ENCODE measurements at regions not wholly inside any gene's neighbourhood (a gene's known extent, or its start where the extent isn't known, plus 50 kb on each side); places are given as distances from the start of the nearest gene placed in this dataset.

DNA sequence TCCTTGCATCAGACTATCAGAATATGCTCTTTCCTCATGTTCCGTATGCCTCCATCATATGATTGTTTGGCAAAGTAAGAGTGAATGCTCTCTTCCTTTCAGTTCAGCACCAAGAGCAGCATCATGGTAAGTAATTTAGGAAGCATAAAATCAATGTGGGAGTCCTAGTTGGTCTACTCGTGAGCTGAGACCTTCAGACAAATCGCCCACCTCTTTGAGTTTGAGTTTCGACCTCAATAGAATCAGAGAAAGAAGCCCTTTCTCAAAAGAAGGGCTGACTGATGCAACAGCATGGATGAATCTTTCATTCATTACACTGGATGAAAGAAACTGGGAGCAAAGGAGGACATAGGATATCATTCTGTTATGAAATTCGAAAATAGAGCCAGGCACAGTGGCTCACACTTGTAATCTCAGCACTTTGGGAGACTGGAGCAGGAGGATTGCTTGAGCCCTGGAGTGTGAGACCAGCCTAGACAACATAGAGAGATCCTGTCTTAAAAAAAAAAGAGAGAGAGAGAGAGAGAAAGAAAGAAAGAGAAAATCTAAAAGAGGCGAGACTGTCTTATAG, 112.5 kb downstream of the ZC3H11B start:
- Mint-ChIP-seq H3K27ac (no peak overlapping the region), H3K4me3 (no peak overlapping the region), H3K4me1 (no peaks in the 10 kb centered on the region), H3K9me3 (peaks cover 2 to 15% of the 10 kb centered on the region in 2 donors), H3K27me3 (ENCODE audit: low read depth in 2 of 2) (no peaks in the 10 kb centered on the region), H3K36me3 (no peaks in the 10 kb centered on the region)
- no peaks in the 10 kb centered on the region for H3K36me3 ChIP-seq (ENCODE audit: control insufficient read depth, insufficient read depth, low read length)
- no peaks in the 10 kb centered on the region for H3K9me3 ChIP-seq (ENCODE audit: control insufficient read depth, insufficient read depth, low read length)
- H3K27me3 ChIP-seq (ENCODE audit: control insufficient read depth, insufficient read depth, low read length), result no peaks in the 10 kb centered on the region
- TF ChIP-seq, protein P1, sequence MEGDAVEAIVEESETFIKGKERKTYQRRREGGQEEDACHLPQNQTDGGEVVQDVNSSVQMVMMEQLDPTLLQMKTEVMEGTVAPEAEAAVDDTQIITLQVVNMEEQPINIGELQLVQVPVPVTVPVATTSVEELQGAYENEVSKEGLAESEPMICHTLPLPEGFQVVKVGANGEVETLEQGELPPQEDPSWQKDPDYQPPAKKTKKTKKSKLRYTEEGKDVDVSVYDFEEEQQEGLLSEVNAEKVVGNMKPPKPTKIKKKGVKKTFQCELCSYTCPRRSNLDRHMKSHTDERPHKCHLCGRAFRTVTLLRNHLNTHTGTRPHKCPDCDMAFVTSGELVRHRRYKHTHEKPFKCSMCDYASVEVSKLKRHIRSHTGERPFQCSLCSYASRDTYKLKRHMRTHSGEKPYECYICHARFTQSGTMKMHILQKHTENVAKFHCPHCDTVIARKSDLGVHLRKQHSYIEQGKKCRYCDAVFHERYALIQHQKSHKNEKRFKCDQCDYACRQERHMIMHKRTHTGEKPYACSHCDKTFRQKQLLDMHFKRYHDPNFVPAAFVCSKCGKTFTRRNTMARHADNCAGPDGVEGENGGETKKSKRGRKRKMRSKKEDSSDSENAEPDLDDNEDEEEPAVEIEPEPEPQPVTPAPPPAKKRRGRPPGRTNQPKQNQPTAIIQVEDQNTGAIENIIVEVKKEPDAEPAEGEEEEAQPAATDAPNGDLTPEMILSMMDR (IDR thresholded peaks at IDR 0.05), result no peak
- DNase-seq (no peak), ATAC-seq (no peak)
- no peaks in the 10 kb centered on the region for H3K4me1 ChIP-seq (ENCODE audit: control insufficient read depth, insufficient read depth, low read length)
- intact Hi-C loops (cut with micrococcal nuclease), result no loop called here
- no peak overlapping the region for H3K4me3 ChIP-seq (ENCODE audit: low read length)
- H3K27ac ChIP-seq (ENCODE audit: low read length), result no peak overlapping the region
- 86% methylated on average over 6 of the region's 6 CpGs for WGBS (ENCODE audit: insufficient coverage)

DNA sequence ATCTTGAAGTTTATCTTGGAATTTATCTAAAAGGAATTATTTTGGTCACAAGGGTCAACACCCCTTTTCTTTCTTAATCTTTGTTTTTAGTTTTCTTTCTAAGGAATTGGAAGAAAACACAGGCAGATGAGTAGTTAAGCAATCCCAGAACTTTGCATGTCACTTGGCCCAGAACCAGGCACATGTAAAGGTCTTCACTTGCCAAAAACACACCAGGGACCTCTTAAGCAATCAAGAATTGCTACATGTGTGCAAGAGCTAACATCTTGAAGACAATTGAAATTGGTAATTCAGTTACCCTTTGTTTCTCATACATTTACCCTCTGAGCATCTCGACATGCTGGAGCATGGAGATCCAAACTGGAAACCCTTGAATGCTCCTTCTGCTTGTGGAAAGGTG, 114.2 kb downstream of the ZC3H11B start:
- Mint-ChIP-seq H3K27ac (no peak overlapping the region), H3K4me1 (no peaks in the 10 kb centered on the region), H3K36me3 (no peaks in the 10 kb centered on the region), H3K9me3 (peaks cover 2 to 15% of the 10 kb centered on the region in 2 donors), H3K4me3 (no peak overlapping the region), H3K27me3 (ENCODE audit: low read depth in 2 of 2) (no peaks in the 10 kb centered on the region)
- intact Hi-C loops (cut with micrococcal nuclease), result no loop called here
- DNase-seq (no peak), ATAC-seq (no peak)
- Histone ChIP-seq H3K27ac (ENCODE audit: low read length) (no peak overlapping the region), H3K36me3 (ENCODE audit: control insufficient read depth, insufficient read depth, low read length) (no peaks in the 10 kb centered on the region), H3K27me3 (ENCODE audit: control insufficient read depth, insufficient read depth, low read length) (no peaks in the 10 kb centered on the region), H3K4me3 (ENCODE audit: low read length) (no peak overlapping the region), H3K9me3 (ENCODE audit: control insufficient read depth, insufficient read depth, low read length) (no peaks in the 10 kb centered on the region), H3K4me1 (ENCODE audit: control insufficient read depth, insufficient read depth, low read length) (no peaks in the 10 kb centered on the region)
- TF ChIP-seq, protein P1 (IDR thresholded peaks at IDR 0.05), result no peak
- WGBS (ENCODE audit: insufficient coverage), result 86% methylated on average over 1 of the region's 1 CpG

DNA sequence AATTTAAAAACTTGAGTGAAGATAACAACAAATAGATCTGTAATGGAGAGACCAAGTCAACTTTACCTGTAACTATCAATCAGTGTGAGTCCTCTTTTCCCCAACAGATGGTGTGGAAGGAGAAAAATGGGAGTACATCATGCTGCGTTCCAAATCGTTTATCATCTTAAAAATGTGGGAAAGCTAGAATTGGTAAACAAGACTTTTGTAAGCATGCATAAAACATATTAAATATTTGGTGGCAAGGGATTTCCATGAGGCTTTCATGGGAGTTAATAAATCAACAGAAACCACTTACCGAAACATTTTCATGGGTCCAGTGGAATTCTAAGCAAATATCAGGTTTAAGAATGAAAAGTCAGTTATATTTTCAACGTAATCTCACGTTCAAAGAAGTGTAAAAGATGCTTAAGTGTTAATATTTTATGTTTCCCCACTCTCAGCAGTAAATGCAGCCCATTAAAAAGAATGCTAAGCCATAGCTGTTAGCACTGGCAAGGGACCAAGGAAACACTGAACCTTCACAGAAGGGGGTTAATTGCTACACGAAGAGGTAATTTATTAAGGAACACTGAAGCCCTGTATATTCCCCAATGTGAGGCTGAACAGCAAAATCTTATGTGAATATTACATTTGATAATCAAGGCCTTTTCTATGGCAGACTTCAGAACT, 117.0 kb downstream of the ZC3H11B start:
- intact Hi-C loops (cut with micrococcal nuclease), result no loop called here
- TF ChIP-seq, protein P1 (IDR thresholded peaks at IDR 0.05), result no peak
- DNase-seq (no peak), ATAC-seq (no peak)
- no peaks in the 10 kb centered on the region for H3K36me3 Mint-ChIP-seq
- Histone ChIP-seq H3K9me3 (ENCODE audit: control insufficient read depth, insufficient read depth, low read length) (no peaks in the 10 kb centered on the region), H3K27me3 (ENCODE audit: control insufficient read depth, insufficient read depth, low read length) (no peaks in the 10 kb centered on the region), H3K4me3 (ENCODE audit: low read length) (no peak overlapping the region), H3K36me3 (ENCODE audit: control insufficient read depth, insufficient read depth, low read length) (no peaks in the 10 kb centered on the region), H3K4me1 (ENCODE audit: control insufficient read depth, insufficient read depth, low read length) (no peaks in the 10 kb centered on the region), H3K27ac (ENCODE audit: low read length) (no peak overlapping the region)
- H3K4me3 Mint-ChIP-seq, result no peak overlapping the region
- H3K27me3 Mint-ChIP-seq (ENCODE audit: low read depth in 2 of 2), result no peaks in the 10 kb centered on the region
- H3K4me1 Mint-ChIP-seq, result no peaks in the 10 kb centered on the region
- H3K9me3 Mint-ChIP-seq, result peaks cover 0 to 12% of the 10 kb centered on the region in 2 donors
- H3K27ac Mint-ChIP-seq, result no peak overlapping the region
- 77% methylated on average over 6 of the region's 6 CpGs for WGBS (ENCODE audit: insufficient coverage)

DNA sequence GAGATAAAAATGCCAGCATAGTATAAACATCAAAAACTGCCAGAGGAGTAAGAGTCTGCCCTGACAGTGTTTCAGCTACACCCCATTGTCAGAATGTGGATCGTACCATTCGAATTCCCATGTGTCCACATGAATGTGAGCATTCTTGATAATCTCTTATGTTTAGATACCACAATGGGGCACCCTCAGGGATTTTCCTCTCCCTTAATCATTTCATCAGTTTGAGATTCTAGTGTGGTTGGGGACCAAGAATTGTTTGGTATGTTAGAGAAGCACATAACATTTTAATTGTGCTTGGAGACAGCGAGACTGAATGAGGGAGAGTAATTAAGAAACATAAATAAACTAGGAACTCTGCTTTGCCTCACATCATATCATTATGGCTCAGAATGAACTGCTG, 120.2 kb downstream of the ZC3H11B start:
- intact Hi-C loops (cut with micrococcal nuclease), result no loop called here
- H3K9me3 Mint-ChIP-seq, result peaks cover 3 to 10% of the 10 kb centered on the region in 2 donors
- no peak for DNase-seq

More for the DNA sequence above, 120.2 kb downstream of the ZC3H11B start:
- H3K27me3 ChIP-seq (ENCODE audit: control insufficient read depth, insufficient read depth, low read length), result no peaks in the 10 kb centered on the region
- Mint-ChIP-seq H3K27me3 (ENCODE audit: low read depth in 2 of 2) (no peaks in the 10 kb centered on the region), H3K4me1 (no peaks in the 10 kb centered on the region), H3K36me3 (no peaks in the 10 kb centered on the region), H3K27ac (no peak overlapping the region), H3K4me3 (no peak overlapping the region)
- no peaks in the 10 kb centered on the region for H3K36me3 ChIP-seq (ENCODE audit: control insufficient read depth, insufficient read depth, low read length)
- TF ChIP-seq, protein P1 (IDR thresholded peaks at IDR 0.05), result no peak
- H3K9me3 ChIP-seq (ENCODE audit: control insufficient read depth, insufficient read depth, low read length), result no peaks in the 10 kb centered on the region
- 94% methylated on average over 2 of the region's 3 CpGs for WGBS (ENCODE audit: insufficient coverage)
- H3K4me1 ChIP-seq (ENCODE audit: control insufficient read depth, insufficient read depth, low read length), result no peaks in the 10 kb centered on the region
- no peak overlapping the region for H3K27ac ChIP-seq (ENCODE audit: low read length)
- H3K4me3 ChIP-seq (ENCODE audit: low read length), result no peak overlapping the region
- ATAC-seq, result no peak

Measured in natural killer cell (primary cell).